GM13976 (cell line): ENCODE measurements at regions not wholly inside any gene's neighbourhood (a gene's known extent, or its start where the extent isn't known, plus 50 kb on each side); places are given as distances from the start of the nearest gene placed in this dataset.
"Not testable (repeated sequence)": the region's sequence is repeated elsewhere in the genome, so short reads cannot be mapped to it uniquely, and the experiment has no call there.

Experiments
- DNase-seq: peaks from one replicate; pipeline ENCODE4 v3.0.0; 2012; ENCODE audit warnings: low spot score
- CTCF ChIP-seq: IDR thresholded peaks from 2 replicates; pipeline ENCODE4 v1.5.1; 2012; ENCODE audit warnings: borderline replicate concordance, mild to moderate bottlenecking; ENCODE audit not compliant: insufficient read depth; ENCODE audit errors: extremely low read depth, missing control alignments, control extremely low read depth
- in situ Hi-C: fragments of 300-500 bp; cut with MboI; formaldehyde crosslinking; loops from one replicate; pipeline ENCODE4 v1.12.0; 2022; ENCODE audit warnings: low sequenced_read_pairs, mixed read lengths, inconsistent platforms; ENCODE audit not compliant: unreplicated experiment

- no peak for DNase-seq
- in situ Hi-C loops = loop anchor here (10.0 kb wide), 1 partner anchor 344 kb away; no protein-coding TSS in a partner anchor
- TF ChIP-seq CTCF = no peak
Observed at GRCh38 chr7:82578430-82578829, 134.9 kb upstream of the CACNA2D1 start.

GRCh38 chr7:82572195-82572880 lies 128.8 kb upstream of the CACNA2D1 start:
- TF ChIP-seq CTCF = peak; percentile 83
- in situ Hi-C loops = loop anchor here (10.0 to 25.0 kb wide), 3 partner anchors 338 to 1085 kb away; no protein-coding TSS in a partner anchor
- peak; percentile 69 for DNase-seq

DNA sequence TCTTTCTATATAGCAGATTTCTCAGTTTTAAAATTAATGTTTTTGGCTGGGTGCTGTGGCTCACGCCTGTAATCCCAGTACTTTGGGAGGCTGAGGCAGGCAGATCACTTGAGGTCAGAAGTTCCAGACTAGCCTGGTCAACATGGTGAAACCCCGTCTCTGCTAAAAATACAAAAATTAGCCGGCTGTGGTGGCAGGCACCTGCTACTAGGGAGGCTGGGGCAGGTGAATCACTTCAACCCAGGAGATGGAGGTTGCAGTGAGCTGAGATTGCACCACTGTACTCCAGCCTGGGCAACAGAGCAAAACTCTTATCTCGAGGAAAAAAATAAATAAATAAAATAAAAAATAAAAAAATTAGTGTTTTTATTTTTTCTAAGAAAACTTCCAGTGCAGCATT lies 127.5 kb upstream of the CACNA2D1 start:
- in situ Hi-C loops = loop anchor here (10.0 to 25.0 kb wide), 3 partner anchors 336 to 1084 kb away; no protein-coding TSS in a partner anchor
- DNase-seq = not testable (repeated sequence)

DNA sequence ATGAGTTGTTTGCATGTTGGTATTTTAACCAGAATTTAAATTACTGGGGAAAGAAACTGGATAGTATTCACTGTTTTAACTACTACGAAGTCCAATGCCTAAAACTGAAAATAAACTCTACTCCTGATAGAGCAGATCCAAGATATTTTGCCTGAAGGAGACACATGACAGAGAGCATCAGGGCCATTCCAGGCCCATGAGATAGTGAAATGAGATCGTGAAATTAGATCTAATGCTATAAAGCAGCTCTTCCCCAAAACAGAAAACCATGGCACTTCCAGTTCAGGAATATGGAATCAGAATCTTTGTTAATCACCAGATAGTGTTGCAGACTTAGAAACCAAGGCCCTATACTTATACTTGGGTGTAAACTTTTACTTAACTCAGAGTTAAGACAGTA lies 124.3 kb upstream of the CACNA2D1 start:
- DNase-seq = no peak
- no peak for TF ChIP-seq CTCF
- in situ Hi-C loops = loop anchor here (25.0 kb wide), 2 partner anchors 531 to 1081 kb away; no protein-coding TSS in a partner anchor

GRCh38 chr7:82567356-82567755 lies 123.8 kb upstream of the CACNA2D1 start:
- in situ Hi-C loops = loop anchor here (25.0 kb wide), 2 partner anchors 530 to 1080 kb away; no protein-coding TSS in a partner anchor
- no peak for TF ChIP-seq CTCF
- DNase-seq = no peak

DNA sequence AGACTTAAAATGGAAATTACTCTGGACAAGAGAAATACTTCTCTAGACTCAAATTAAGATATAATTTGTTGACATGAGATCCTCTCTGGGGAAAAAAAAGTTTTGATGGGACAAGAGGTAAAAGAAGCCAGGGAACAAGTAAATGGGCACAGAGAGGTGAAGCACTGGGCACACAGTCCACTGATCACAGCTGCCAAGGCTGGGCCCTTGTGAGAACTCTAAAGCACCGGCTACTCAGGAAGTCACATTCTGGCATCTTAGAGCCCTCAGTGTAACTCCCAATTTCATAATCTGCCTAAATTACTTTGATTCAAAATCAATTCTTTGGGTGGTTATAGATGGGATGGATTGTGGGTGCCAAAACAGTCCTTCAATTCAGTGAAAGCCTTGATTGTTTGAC lies 123.2 kb upstream of the CACNA2D1 start:
- DNase-seq = no peak
- no peak for TF ChIP-seq CTCF
- in situ Hi-C loops = loop anchor here (25.0 kb wide), 2 partner anchors 529 to 1079 kb away; no protein-coding TSS in a partner anchor

DNA sequence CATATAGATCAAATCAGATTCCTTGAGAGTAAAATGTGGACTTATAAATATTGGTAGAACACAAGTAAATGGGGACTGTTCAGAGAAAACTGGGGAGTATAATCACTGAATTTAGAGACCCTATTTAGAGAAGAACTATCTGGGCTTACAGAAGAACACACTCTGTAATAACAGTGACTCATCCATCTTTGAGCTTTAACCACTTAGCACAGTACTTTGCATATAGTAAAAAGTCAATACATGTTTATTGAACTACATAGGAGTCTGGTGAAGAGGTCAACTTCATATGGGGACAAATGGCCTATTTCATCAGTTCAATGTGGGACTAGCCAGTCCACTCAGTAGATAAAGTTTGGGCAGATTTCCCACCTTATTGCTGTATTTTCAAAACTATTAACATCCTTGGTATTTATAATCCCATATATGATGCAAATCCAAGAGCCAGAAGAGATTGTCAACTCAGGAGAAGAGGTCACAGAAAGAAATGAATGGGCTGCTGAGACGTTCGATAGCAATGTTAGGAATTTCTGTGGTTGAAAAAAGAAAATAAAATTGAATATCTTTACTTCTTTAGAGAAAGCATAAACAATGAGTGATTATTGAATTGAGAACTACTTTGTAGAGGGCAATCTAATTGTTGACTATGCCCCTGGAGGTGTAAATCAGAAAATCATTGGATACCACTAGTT lies 119.3 kb upstream of the CACNA2D1 start:
- in situ Hi-C loops = loop anchor here (25.0 kb wide), 2 partner anchors 526 to 1076 kb away; no protein-coding TSS in a partner anchor
- no peak for DNase-seq
- no peak for TF ChIP-seq CTCF
